Ascending aorta (tissue), 2 donors: ENCODE measurements at regions not wholly inside any gene's neighbourhood (a gene's known extent, or its start where the extent isn't known, plus 50 kb on each side); places are given as distances from the start of the nearest gene placed in this dataset.

Experiments used
- DNase-seq, 2 donors: peaks; one replicate each; pipeline ENCODE4 v3.0.0-alpha.2; 2019; ENCODE audit warnings: low spot score in 2 of 2
- H3K27ac ChIP-seq, 2 donors: fragments of 200-600 bp; sonication (generic); one replicate each; pipeline ENCODE4 v1.5.1; 2016 to 2017; ENCODE audit warnings: mild to moderate bottlenecking in 1 of 2
- H3K27me3 ChIP-seq: fragments of 200-600 bp; sonication (generic); one replicate; pipeline ENCODE4 v1.5.1; 2017
- H3K36me3 ChIP-seq, 2 donors: fragments of 200-600 bp; sonication (generic); one replicate each; pipeline ENCODE4 v1.5.1; 2016
- H3K4me1 ChIP-seq, 2 donors: fragments of 200-600 bp; sonication (generic); one replicate each; pipeline ENCODE4 v1.5.1; 2016 to 2017; ENCODE audit warnings: mild to moderate bottlenecking in 1 of 2
- H3K4me3 ChIP-seq, 2 donors: fragments of 200-600 bp; sonication (generic); one replicate each; pipeline ENCODE4 v1.5.1; 2016 to 2017; ENCODE audit warnings: mild to moderate bottlenecking in 1 of 2
- H3K9me3 ChIP-seq, 2 donors: fragments of 200-600 bp; sonication (generic); one replicate each; pipeline ENCODE4 v1.5.1; 2016
- intact Hi-C: fragments of 100-400 bp; cut with DNase I; formaldehyde crosslinking; loops from one replicate; pipeline ENCODE4 v1.15.1; 2023
- TF ChIP-seq, protein P1 (sequence below), 3 experiments: fragments of 200-600 bp in 2 of 3; fragments of 450-650 bp in 1 of 3; sonication (generic) in 2 of 3; IDR thresholded peaks; one replicate each; pipeline ENCODE4 v1.5.1; 2016 to 2019; ENCODE audit warnings: antibody characterized with exemption in 3 of 3, mild to moderate bottlenecking in 1 of 3, moderate library complexity in 1 of 3

DNA sequence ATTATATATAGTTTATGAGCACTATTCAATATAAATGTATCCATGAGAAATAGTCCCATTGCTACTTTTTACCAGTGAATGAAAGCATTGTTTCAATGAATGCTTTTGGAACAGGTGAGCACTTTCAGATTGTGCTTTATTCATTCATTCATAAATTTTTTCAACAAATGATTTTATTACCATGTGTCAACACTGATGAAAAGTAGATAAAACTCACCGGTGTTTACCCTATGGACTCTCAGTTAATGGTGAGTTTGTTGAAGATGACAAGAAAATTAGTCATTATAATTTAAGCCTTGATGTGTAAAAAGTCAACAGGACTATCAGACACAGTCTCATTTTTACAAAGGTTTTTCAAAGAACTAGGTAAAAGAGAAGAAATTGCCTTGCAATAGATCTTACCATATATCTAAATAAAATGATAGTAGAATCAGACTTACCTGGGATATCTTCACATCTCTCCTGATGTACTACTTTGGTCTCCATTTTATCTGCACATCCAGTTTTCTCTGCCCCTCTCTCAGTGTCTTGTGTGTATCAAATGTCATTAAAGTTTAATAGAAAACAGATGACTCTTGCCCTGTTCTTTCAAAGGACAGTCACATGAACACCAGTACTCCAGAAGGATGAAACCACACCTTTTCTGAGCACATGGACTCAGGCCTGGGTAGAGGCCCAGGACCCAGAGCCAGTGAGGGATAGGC, 325.3 kb upstream of the RND3 start:
- no peaks in the 10 kb centered on the region for H3K27me3 ChIP-seq
- H3K27ac ChIP-seq, result no peak overlapping the region
- no peaks in the 10 kb centered on the region for H3K36me3 ChIP-seq
- TF ChIP-seq, protein P1, sequence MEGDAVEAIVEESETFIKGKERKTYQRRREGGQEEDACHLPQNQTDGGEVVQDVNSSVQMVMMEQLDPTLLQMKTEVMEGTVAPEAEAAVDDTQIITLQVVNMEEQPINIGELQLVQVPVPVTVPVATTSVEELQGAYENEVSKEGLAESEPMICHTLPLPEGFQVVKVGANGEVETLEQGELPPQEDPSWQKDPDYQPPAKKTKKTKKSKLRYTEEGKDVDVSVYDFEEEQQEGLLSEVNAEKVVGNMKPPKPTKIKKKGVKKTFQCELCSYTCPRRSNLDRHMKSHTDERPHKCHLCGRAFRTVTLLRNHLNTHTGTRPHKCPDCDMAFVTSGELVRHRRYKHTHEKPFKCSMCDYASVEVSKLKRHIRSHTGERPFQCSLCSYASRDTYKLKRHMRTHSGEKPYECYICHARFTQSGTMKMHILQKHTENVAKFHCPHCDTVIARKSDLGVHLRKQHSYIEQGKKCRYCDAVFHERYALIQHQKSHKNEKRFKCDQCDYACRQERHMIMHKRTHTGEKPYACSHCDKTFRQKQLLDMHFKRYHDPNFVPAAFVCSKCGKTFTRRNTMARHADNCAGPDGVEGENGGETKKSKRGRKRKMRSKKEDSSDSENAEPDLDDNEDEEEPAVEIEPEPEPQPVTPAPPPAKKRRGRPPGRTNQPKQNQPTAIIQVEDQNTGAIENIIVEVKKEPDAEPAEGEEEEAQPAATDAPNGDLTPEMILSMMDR (IDR thresholded peaks at IDR 0.05), result no peak
- H3K4me3 ChIP-seq, result no peak overlapping the region
- intact Hi-C loops, result no loop called here
- H3K4me1 ChIP-seq, result no peaks in the 10 kb centered on the region
- H3K9me3 ChIP-seq, result no peaks in the 10 kb centered on the region
- no peak for DNase-seq

GRCh38 chr2:150812066-150812465, 324.6 kb upstream of the RND3 start:
- intact Hi-C loops, result no loop called here
- no peak for DNase-seq
- no peak overlapping the region for H3K4me3 ChIP-seq
- TF ChIP-seq, protein P1 (IDR thresholded peaks at IDR 0.05), result no peak
- H3K27me3 ChIP-seq, result no peaks in the 10 kb centered on the region
- H3K36me3 ChIP-seq, result no peaks in the 10 kb centered on the region
- no peaks in the 10 kb centered on the region for H3K9me3 ChIP-seq
- no peaks in the 10 kb centered on the region for H3K4me1 ChIP-seq
- H3K27ac ChIP-seq, result no peak overlapping the region

DNA sequence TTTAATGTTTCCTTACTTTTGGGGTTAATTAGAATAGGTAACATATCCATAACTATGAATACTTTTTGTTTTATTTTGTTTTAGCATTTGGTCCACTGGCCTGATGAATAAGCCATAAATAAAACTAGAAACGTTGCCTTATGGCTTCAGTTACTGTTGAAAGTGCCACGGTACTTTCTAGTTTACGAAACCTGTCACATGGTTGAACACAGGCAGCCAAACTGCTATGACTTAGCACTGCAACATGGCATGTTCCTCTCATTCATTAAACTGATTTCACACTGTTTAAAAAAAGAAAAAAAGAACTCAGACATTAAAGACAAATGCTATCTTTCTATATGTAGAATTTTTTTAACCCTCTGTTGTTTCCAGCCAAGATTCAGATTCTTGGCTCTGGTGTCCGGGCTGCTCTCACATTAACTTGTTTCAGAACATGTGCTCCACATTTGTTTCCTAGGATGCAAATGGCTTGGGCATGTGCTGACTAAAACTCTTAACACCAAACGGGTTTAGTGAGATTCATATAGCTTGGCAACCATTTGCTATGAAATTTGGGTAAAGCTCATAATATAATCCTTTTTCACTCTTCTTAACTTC, 323.9 kb upstream of the RND3 start:
- no peak overlapping the region for H3K4me3 ChIP-seq
- H3K27me3 ChIP-seq, result no peaks in the 10 kb centered on the region
- no peak overlapping the region for H3K27ac ChIP-seq
- no peaks in the 10 kb centered on the region for H3K9me3 ChIP-seq
- no peaks in the 10 kb centered on the region for H3K36me3 ChIP-seq
- intact Hi-C loops, result no loop called here
- TF ChIP-seq, protein P1 (IDR thresholded peaks at IDR 0.05), result no peak
- DNase-seq, result no peak
- no peaks in the 10 kb centered on the region for H3K4me1 ChIP-seq

DNA sequence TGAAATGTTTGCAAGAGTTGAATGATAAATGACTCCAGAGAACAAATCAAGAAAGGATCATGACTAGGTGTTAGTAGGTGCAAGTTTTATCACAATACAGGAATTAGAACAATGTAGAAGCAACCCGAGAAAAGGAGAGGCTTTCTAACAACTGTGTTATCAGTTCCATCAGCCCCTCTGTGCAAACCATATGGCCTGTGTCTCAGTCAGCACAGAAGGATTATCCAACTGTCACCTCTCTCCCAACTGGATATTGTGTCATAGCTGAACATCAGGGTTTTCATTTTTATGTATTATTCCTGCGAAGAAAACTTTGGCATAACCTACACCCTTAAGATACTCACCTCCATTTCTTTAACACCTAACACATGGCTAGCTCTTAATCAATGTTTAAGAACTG, 321.6 kb upstream of the RND3 start:
- TF ChIP-seq, protein P1 (IDR thresholded peaks at IDR 0.05), result no peak
- intact Hi-C loops, result no loop called here
- H3K4me1 ChIP-seq, result no peaks in the 10 kb centered on the region
- no peaks in the 10 kb centered on the region for H3K9me3 ChIP-seq
- H3K27ac ChIP-seq, result no peak overlapping the region
- H3K4me3 ChIP-seq, result no peak overlapping the region
- H3K36me3 ChIP-seq, result no peaks in the 10 kb centered on the region
- no peaks in the 10 kb centered on the region for H3K27me3 ChIP-seq
- DNase-seq, result no peak

GRCh38 chr2:150806336-150806735, 318.9 kb upstream of the RND3 start:
- Histone ChIP-seq H3K4me3 (no peak overlapping the region), H3K4me1 (no peaks in the 10 kb centered on the region), H3K9me3 (no peaks in the 10 kb centered on the region), H3K27ac (no peak overlapping the region), H3K36me3 (no peaks in the 10 kb centered on the region), H3K27me3 (no peaks in the 10 kb centered on the region)
- DNase-seq, result no peak
- intact Hi-C loops, result no loop called here
- TF ChIP-seq, protein P1 (IDR thresholded peaks at IDR 0.05), result no peak
